ENCODE measurements at regions not wholly inside any gene's neighbourhood (a gene's known extent, or its start where the extent isn't known, plus 50 kb on each side); places are given as distances from the start of the nearest gene placed in this dataset.

DNA sequence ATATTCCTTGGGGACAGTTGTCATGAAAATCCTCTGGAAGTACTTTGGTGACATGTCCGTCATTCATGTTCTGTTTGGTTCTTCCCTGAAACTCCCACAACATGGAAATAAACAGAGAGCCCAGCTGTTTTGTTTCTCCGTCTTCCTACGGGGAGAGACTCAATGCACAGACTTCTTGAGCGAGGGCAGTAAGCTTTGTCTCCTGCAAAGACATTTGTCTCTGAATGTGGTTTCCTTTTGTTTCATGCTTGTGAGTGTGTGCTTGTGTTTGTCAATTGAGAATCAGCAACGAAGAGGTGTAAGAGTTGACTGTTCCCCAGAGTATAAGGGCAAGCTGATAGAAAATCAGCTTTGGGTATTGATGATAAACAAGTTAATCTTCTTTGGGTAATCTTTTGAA is 643.0 kb upstream of the RBFOX1 start:
- no peak for DNase-seq (ENCODE audit: extremely low read depth, low read depth)

DNA sequence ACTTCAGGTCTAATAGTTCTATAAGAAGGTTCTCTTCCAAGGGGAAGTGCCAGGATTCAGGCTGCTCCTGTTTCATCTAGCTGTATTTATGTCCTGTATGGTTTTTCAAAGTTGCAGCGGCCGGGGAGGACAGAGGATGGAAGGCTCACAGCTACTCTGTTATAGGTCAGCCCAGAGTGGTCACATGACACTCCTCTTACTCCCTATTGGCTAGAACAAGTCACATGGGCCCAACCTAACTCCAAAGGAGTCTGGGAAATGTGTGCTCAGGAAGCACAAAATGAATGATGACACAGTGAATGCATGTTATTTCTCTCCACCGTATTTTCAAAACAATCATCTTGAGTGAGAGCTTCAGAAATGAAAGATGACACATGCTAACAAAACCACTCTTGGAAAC is 645.1 kb upstream of the RBFOX1 start:
- DNase-seq (ENCODE audit: extremely low read depth, low read depth), result no peak

DNA sequence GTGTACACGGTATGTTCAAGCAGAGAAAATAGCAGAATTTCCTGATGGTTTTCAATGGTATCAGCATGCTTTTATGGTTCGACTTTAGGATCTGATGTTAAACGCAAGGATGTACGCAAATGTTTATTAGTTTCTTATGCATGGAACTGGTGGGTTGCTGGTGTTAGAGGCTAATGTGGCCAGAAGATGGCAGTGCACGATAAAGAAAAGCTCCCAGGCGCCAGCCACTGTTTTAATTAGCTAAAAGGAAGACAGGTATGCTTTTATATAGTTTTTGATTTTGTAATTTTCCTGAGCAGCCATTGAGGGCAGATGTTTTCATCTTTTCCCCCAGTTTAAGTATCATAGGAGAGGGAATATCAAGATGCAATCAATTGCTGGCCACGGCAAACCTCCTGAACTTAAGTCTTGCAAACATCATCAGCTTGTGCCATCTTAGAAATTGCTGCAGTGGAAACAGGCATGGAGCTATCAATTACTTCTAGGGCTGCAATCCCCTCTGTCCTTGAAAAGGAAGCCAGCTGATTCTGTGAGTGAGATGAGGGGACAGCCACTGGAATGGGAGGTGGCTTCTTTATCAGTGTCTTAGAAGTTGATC is 648.5 kb upstream of the RBFOX1 start:
- DNase-seq (ENCODE audit: extremely low read depth, low read depth), result peak; percentile 20

DNA sequence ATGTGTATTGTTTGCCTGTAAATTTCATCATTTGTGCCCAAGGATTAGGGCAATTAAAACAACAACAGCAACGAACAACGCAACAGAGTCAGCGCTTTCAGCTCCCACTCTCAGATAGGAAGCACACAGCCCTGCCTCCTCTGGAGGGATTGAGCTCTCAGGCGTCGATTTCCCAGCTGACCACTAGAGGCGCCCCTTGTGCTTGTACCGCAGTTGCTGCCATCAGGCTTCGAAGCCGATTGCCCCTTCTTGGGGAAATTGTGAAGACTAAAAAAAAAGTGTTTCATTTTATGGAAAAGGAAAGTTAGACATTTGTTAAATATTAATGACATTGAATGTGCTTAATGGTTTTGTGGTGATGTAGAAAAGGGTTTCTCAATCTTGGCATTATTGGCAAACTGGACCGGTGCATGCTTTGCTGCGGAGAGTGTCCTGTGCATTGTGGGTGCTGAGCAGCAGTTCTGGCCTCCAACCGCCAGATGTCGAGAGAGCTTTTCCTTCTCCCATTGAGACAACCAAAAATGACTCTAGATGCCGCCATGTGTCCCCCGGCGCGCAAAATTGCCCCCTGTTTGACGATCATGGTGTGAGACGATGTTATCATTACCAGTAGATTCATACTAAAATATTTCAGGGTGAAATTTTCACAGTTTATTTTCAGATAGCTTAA is 650.4 kb upstream of the RBFOX1 start:
- peak; percentile 20 for DNase-seq (ENCODE audit: extremely low read depth, low read depth)

DNA sequence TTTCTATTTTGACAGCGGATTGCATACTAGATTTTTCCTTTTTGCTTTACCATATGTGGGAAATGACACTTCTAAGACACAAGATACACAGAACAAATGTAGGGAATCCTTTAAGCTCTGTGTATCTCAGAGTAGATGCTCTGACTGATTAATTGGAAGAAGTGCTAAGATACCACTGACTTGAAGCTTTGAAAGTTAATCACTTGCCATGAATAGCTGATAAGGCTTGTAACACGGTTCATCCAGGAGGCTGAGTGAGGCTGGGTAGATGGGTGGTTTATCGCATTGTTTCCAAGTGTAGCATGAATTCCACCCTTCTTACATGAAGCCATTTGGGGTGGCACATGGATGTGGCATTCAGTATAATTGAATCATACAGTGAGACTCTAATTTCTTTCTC is 654.1 kb upstream of the RBFOX1 start:
- DNase-seq (ENCODE audit: extremely low read depth, low read depth), result no peak

DNA sequence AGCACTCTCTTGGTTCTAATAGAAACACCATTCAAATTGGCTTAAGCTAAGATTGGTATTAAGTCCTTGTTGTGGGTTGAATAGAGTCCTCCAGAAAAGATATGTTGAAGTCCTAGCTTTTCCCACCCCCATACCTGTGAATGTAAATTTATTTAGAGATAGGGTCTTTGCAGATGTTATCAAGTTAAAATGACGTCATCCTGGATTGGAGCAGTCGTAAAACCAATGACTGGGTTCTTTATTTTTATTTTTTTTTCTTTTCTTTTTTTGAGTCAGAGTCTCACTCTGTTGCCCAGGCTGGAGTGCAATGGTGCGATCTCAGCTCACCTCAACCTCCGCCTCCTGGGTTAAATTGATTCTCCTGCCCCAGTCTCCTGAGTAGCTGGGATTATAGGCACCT is 658.6 kb upstream of the RBFOX1 start:
- DNase-seq (ENCODE audit: extremely low read depth, low read depth), result no peak

DNA sequence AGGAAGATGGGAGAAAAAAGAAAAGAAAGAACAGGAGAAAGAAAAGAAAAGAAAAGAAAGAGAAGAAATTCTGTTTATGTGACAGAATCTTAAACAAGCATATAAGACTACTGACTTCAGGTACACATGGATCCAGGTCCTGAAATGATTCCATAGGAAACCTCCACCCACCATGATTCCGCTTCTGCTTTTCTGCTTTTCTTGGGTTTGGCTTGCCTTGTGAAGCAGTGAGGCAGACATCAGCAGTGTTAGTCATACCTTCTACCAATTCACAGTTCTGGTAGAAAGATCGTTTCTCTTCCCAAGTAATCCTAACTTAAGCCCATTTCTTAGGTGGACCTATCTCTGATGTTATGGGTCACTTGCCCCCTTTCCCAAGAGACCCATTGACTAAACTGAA is 660.1 kb upstream of the RBFOX1 start:
- DNase-seq (ENCODE audit: extremely low read depth, low read depth), result no peak

DNA sequence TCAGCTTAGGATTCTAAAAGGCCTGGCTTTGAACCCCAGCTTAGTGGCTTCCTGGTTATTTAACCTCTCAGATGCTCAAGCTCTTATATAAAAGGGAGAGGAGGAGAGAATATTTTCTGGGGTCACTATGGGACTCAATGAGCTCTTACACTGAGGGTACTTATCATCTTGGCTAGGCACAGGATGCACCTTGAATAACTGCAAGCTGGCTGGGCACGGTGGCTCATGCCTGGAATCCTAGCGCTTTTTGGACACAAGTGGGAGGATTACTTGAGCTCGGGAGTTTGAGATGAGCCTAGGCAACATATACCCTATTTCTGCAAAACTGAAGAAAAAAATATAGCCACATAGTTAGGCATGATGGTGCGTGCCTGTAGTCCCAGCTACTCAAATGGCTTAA is 665.3 kb upstream of the RBFOX1 start:
- no peak for DNase-seq (ENCODE audit: extremely low read depth, low read depth)

DNA sequence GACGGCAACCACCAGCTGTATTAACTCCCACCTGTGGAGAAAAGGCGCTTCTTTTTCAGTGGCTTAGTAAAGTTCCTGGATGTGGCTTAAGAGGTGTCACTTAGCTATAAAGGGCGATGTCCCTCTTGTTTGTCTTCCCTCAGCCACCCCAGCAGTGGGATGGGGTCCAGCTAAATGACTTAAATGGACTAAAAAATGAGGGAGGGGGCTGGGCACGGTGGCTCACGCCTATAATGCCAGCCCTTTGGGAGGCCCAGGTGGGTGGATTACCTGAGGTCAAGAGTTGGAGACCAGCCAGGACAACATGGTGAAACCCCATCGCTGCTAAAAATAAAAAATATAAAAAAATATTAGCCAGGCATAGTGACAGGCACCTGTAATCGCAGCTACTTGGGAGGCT is 667.5 kb upstream of the RBFOX1 start:
- DNase-seq (ENCODE audit: extremely low read depth, low read depth), result no peak

DNA sequence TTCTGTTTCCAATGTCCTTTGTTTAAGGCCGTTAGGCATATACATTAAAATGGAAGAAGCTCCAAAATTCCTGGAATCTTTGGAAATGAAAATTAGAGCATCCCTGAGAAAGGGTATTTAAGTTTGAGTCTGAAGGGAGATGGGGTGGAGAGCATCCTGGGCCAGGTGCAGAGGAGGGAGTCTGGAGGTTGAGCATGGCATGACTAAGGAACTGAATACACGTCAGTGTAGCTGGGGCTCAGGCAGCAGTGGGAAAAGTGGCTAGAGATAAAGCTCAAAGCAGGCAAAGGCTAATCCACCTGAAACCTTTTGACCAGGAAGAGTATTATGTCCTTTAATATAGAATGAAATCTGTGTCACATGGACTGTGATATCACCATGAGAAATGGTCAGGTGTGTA is 669.0 kb upstream of the RBFOX1 start:
- DNase-seq (ENCODE audit: extremely low read depth, low read depth), result no peak

DNA sequence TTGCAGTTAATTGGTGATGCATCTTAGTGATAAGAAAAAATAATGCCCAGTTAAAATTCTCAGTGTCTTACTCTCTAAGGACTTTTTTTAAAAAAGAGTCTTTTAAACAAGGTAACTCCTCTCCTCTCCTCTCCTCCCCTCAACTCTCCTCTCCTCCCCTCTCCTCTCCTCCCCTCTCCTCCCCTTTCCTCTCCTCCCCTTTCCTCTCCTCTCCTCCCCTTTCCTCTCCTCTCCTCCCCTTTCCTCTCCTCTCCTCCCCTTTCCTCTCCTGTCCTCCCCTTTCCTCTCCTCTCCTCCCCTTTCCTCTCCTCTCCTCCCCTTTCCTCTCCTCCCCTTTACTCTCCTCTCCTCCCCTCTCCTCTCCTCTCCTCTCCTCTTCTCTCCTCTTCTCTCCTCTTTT is 675.9 kb upstream of the RBFOX1 start:
- no peak for DNase-seq (ENCODE audit: extremely low read depth, low read depth)

DNA sequence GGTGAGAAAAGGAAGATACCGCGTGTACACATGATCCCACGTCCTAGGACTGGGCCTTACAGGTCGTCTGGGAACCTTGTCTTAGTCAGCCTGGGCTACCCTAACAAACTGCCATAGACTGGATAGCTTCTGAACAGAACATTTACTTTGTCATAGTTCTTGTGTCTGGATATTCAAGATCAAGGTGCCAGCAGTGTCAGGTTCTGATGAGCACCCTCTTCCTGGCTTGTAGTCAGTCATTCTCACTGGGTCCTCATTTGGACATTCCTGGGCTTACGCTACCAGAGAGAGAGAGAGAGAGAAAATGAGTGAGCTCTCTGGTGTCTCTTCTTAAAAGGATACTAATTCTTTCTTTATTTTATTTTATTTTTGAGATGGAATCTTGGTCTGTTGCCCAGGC is 685.8 kb upstream of the RBFOX1 start:
- no peak for DNase-seq (ENCODE audit: extremely low read depth, low read depth)

DNA sequence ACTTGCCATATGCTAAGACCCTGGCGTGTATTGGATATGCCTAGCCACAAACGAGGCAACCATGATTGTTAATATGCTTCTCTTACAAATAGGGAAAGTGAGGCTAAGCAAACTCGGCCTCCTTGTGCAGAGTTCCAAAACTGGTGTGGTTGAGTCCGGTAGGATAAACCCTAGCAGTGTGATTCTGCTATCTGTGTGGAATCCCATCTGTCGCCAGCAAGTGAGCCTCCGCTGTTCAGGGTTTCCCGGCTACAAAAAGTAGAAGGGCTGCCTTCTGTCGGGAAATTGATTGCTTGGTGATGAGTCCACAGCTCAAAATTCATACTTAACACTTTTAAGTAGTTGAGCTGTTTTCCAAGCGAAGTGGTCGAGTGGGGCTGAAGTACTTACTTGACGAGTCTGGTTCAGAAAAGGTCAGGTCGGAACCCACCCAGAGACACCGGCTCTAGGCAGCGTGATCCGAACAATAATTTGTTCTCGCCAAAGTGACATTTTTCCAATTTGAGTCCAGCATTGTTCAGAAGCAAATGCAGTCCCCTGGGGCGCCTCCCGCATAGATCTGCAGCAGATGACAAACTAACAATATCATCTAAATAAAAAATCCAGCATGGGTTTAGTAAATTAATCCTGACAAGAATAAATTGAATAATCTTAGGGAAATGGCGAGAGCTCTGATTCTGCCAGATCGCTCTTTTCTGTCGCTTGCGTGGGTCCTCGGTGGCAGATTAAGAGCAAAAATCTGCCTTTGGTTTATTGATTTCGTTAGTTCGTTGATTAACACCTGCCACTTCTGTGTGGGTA is 686.7 kb upstream of the RBFOX1 start:
- no peak for DNase-seq (ENCODE audit: extremely low read depth, low read depth)

DNA sequence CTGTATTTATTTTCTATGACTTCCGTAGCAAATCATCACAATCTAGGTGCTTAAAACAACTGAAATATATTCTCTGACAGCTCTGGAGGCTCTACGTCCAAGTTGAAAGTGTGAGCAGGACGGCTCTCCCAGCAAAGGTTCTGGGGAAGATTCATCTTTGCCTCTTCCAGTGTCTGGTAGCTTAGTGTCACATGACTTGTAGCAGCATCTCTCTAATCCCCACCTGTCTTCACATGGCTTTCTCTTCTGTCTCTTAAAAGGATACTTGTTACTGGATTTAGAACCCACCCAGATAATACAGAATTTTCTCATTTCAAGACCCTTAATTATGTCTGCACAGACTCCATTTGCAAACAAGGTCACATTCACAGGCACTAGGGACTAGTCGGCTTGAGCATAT is 687.7 kb upstream of the RBFOX1 start:
- DNase-seq (ENCODE audit: extremely low read depth, low read depth), result no peak

DNA sequence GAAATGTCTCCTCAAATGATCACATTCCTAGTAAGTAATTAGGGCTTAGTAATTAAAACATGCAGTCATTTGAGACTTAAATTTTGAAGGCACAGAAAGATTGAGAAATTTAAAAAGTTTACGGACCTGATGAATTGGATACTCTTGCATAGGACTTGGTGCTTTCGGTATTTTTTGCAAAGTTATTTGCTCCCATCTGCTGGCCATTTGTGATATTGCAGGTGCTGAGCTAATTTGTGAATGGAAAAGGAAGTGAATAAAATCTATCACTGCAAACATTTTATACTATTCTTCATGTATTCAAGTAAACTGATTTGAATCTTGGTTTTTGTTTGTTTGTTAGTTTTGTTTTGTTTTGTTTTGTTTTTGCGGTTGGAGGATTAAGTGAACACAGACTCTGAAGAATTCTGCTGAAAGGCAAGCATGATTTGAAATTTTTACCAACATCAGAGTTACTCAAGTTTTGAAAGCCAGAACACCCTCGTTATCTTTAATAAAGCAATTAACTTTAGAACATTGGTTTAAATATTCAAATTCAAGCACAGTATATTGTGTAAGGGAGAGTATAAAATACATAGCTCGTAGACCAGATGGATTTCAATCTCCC is 689.5 kb upstream of the RBFOX1 start:
- DNase-seq (ENCODE audit: extremely low read depth, low read depth), result peak; percentile 59

DNA sequence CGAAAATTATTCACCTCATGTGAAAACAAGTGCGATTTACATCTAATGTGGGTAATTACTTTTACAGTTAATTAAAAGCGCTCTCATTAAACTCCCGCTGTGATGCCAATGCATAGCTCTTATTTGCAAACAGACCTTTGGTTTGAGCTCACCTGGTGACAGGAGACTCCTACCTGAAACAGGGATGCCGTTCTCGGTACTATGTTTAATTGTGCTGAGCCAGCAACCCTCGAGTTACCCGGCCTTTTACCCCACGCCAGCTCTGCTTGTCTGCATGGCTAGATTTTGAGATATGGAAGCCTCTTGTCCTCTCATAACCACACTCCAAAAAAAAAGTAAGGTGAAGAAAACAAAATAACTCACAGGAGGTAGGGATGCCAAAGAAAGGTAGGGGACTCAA is 690.4 kb upstream of the RBFOX1 start:
- DNase-seq (ENCODE audit: extremely low read depth, low read depth), result no peak

DNA sequence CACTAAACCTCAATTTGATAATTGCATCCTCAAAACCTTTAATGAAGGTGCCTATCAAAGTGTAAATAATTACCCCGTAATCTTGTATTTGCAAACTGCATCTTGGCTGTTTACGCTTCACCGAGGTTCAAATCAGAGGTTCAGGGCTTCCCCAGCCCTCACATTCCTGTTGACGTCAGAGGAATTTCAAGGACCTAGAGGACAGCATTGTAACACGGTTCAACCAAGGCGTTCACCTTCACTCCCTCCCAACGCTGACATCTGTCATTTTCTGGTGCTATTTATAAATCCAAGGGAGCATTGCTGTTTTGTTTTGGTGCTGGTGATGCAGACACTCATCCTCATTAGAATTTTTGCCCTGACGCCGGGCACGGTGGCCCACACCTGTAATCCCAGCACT is 691.6 kb upstream of the RBFOX1 start:
- no peak for DNase-seq (ENCODE audit: extremely low read depth, low read depth)

DNA sequence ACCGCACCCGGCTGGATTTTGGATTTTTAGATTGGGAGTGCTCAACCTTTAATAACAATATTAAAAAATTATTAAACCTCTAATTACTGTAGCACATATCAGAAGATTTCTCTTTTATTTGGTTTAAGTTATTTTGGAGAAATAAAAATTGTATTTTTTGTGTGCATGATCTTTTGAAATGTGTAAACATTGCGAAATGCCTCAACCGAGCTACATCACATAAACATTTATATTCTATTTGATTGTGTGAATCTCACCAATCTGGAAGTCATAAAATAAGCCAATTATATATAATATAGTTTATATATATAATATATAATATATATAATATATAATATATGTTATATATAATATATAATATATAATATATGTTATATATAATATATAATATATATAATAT is 696.2 kb upstream of the RBFOX1 start:
- no peak for DNase-seq (ENCODE audit: extremely low read depth, low read depth)

DNA sequence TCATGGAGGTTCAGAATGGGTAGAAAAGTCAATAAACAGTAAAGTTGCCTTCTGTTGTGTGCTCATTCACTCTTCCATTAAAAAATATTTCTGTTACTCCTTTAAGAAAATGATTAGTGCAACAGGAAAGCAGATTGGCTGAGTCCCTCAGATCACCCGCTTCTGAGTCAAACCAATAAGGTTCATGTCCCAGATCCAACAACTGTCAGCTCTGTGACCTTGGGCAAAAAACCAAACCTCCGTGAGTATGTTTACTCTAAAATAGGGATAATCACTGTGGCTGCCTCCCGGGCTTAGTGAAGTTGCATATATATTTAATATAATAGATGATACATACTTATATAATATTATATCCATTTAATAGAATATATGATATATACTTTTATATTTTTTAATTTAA is 698.5 kb upstream of the RBFOX1 start:
- DNase-seq (ENCODE audit: extremely low read depth, low read depth), result no peak

DNA sequence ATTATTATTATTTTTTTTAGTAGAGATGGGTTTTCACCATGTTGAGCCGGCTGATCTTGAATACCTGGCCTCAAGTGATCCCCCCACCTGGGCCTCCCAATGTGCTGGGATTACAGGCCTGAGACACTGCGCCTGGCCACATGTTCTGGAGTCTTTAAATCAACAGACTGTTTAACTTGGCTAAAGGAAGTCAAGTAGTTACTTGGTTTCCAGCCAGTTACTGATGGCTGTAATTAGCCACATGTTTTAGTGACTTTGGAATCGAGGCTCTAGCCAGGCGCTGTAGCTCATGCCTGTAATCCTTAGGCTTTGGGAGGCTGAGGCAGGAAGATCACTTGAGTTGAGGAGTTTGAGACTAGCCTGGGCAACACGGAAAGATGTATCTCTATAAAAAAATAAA is 699.2 kb upstream of the RBFOX1 start:
- DNase-seq (ENCODE audit: extremely low read depth, low read depth), result no peak

DNA sequence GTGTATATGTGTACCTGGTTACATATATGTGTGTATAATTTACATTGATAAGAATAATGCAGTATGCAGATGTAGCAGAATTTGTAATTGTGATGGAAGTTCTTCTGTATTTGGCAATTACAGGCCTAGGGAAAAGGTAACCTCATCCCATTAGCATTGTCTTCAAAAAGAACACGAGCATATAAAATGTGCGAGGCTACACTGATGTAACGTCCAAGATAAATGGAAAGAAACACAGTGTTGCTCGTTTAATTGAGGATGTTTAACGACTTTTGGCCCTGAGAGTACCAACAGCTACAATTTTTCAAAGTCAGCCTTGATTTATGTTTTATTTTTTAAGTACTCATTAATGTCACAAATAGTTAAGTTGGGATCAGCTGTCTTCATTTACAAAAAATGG is 703.5 kb upstream of the RBFOX1 start:
- no peak for DNase-seq (ENCODE audit: extremely low read depth, low read depth)

DNA sequence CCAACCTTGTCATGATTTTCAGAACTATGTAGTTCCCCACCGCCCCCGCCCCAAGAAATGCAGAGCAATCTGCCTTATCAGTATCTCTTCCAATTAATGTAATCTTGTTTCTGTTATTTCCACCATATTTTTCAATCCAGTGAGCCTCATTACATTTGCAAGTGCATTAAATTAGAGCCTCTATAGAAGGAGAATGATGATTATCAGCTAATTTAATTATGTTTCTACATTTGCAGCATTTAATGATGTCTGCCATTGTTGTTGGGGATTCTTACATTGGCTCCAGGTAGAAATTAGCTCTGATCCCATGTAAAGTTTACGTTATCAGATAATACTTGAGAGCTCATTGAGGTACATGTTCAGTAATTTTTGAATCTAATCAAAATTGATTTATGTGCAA is 707.0 kb upstream of the RBFOX1 start:
- DNase-seq (ENCODE audit: extremely low read depth, low read depth), result no peak
